ENCODE measurements at regions not wholly inside any gene's neighbourhood (a gene's known extent, or its start where the extent isn't known, plus 50 kb on each side); places are given as distances from the start of the nearest gene placed in this dataset.

DNA sequence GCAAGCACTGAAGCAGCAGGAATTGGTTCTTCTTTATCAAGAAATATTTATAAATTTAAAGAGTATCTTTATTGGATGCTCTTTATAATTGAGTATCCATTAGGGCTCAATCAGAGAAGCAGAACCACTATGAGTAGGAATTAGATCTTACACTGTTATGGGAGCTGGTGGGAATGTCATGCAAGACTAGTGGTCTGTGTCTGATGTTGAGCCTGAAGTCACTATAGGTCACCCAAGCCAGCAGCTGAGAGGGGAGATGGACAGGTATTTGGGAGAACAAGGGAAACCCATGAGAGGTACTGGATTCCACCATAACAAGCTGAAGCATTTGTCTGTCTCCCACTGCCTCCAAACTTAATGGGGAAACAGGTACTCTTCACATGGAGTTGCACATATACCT, 283.7 kb upstream of the BOD1L1 start:
- H3K9me3 ChIP-seq: no peaks in the 10 kb centered on the region
- no peaks in the 10 kb centered on the region for H3K27me3 ChIP-seq (ENCODE audit: insufficient read depth)
- H3K36me3 ChIP-seq (replicated peaks in 1 of 2; ENCODE audit: control insufficient read depth in 1 of 2, insufficient read depth in 2 of 2, low read length in 1 of 2): no peaks in the 10 kb centered on the region
- H3K27ac ChIP-seq (ENCODE audit: low read depth in 2 of 2, low read length in 1 of 2): no peak overlapping the region
- no peak overlapping the region for H3K9ac ChIP-seq
- H3K9me2 ChIP-seq: no peaks in the 10 kb centered on the region
- H4K20me1 ChIP-seq (ENCODE audit: insufficient read depth): no peaks in the 10 kb centered on the region
- H3K79me2 ChIP-seq (ENCODE audit: insufficient read depth): no peaks in the 10 kb centered on the region
- DNase-seq: no peak
- peaks cover 17% of the 10 kb centered on the region for H3F3A ChIP-seq (replicated peaks; ENCODE audit: insufficient read depth)
- H3K4me1 ChIP-seq (ENCODE audit: control insufficient read depth in 1 of 2, insufficient read depth in 2 of 2, low read depth in 1 of 2, low read length in 1 of 2): 0 out of 4 replicates have a peak, but pooled peaks cover 0 to 7% of the 10 kb centered on the region in 2 experiments
- no peak overlapping the region for H3K4me3 ChIP-seq (ENCODE audit: low read depth in 2 of 2, low read length in 1 of 2)
- POLR2A ChIA-PET: no interaction called here
- TF ChIP-seq, protein P1, sequence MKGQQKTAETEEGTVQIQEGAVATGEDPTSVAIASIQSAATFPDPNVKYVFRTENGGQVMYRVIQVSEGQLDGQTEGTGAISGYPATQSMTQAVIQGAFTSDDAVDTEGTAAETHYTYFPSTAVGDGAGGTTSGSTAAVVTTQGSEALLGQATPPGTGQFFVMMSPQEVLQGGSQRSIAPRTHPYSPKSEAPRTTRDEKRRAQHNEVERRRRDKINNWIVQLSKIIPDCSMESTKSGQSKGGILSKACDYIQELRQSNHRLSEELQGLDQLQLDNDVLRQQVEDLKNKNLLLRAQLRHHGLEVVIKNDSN (IDR thresholded peaks at IDR 0.05; ENCODE audit: borderline replicate concordance, low read depth): no peak
- TF ChIP-seq SMC3 (IDR thresholded peaks at IDR 0.05; ENCODE audit: low read depth, low read length) (no peak), MEF2A (IDR thresholded peaks at IDR 0.05; ENCODE audit: borderline replicate concordance, low read depth) (no peak), FOXM1 (IDR thresholded peaks at IDR 0.05; ENCODE audit: low read depth) (no peak)
- TF ChIP-seq, protein P2, sequence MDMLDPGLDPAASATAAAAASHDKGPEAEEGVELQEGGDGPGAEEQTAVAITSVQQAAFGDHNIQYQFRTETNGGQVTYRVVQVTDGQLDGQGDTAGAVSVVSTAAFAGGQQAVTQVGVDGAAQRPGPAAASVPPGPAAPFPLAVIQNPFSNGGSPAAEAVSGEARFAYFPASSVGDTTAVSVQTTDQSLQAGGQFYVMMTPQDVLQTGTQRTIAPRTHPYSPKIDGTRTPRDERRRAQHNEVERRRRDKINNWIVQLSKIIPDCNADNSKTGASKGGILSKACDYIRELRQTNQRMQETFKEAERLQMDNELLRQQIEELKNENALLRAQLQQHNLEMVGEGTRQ (IDR thresholded peaks at IDR 0.05; ENCODE audit: borderline replicate concordance, low read depth, low read length): no peak
- H2AFZ ChIP-seq (ENCODE audit: low read depth): no peak overlapping the region
- no peak overlapping the region for H3K4me2 ChIP-seq
- CTCF ChIA-PET: no interaction called here

DNA sequence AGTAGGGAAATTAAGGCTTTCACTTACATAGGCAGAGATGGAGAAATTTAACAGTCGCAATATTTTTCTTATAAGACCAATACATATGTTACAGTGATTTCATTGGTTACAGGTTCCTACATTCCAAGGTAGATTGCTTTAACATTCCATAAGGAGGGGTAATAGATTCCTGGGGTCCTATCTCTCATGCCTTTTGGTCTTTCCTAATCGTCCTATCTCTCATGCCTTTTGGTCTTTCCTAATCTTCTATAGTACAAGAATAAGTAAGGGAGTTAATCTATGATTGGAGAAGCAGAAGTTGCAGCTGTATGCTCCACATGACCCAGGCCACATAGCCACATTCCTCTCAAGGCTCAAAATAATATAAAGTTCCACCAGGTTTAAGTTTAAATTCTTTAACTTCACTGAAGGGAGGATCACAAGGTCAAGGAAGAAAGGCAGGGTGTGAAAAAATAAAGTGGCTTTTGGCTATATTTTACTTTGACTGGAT, 285.0 kb upstream of the BOD1L1 start:
- H3K4me3 ChIP-seq (ENCODE audit: low read depth in 2 of 2, low read length in 1 of 2): no peak overlapping the region
- H3K9me3 ChIP-seq: no peaks in the 10 kb centered on the region
- ChIA-PET CTCF (no interaction called here), POLR2A (no interaction called here)
- DNase-seq: no peak
- H3K4me2 ChIP-seq: no peak overlapping the region
- H3K4me1 ChIP-seq (ENCODE audit: control insufficient read depth in 1 of 2, insufficient read depth in 2 of 2, low read depth in 1 of 2, low read length in 1 of 2): 0 out of 4 replicates have a peak, but pooled peaks cover 0 to under 1% of the 10 kb centered on the region in 2 experiments
- no peaks in the 10 kb centered on the region for H3K9me2 ChIP-seq
- peaks cover 11% of the 10 kb centered on the region for H3F3A ChIP-seq (replicated peaks; ENCODE audit: insufficient read depth)
- no peak overlapping the region for H2AFZ ChIP-seq (ENCODE audit: low read depth)
- no peak overlapping the region for H3K9ac ChIP-seq
- no peak overlapping the region for H3K27ac ChIP-seq (ENCODE audit: low read depth in 2 of 2, low read length in 1 of 2)
- no peak for TF ChIP-seq RFX5 (IDR thresholded peaks at IDR 0.05; ENCODE audit: low read length)
- no peak for TF ChIP-seq NFIC (IDR thresholded peaks at IDR 0.05; ENCODE audit: borderline replicate concordance)
- TF ChIP-seq FOSL2 (IDR thresholded peaks at IDR 0.05; ENCODE audit: borderline replicate concordance, low read depth): no peak
- TF ChIP-seq POLR2AphosphoS5 (IDR thresholded peaks at IDR 0.05; ENCODE audit: low read depth, low read length): no peak
- TF ChIP-seq, protein P2 (IDR thresholded peaks at IDR 0.05; ENCODE audit: borderline replicate concordance, low read depth, low read length): no peak
- no peak for TF ChIP-seq RAD21 (IDR thresholded peaks at IDR 0.05; ENCODE audit: low read length)
- TF ChIP-seq, protein P3, sequence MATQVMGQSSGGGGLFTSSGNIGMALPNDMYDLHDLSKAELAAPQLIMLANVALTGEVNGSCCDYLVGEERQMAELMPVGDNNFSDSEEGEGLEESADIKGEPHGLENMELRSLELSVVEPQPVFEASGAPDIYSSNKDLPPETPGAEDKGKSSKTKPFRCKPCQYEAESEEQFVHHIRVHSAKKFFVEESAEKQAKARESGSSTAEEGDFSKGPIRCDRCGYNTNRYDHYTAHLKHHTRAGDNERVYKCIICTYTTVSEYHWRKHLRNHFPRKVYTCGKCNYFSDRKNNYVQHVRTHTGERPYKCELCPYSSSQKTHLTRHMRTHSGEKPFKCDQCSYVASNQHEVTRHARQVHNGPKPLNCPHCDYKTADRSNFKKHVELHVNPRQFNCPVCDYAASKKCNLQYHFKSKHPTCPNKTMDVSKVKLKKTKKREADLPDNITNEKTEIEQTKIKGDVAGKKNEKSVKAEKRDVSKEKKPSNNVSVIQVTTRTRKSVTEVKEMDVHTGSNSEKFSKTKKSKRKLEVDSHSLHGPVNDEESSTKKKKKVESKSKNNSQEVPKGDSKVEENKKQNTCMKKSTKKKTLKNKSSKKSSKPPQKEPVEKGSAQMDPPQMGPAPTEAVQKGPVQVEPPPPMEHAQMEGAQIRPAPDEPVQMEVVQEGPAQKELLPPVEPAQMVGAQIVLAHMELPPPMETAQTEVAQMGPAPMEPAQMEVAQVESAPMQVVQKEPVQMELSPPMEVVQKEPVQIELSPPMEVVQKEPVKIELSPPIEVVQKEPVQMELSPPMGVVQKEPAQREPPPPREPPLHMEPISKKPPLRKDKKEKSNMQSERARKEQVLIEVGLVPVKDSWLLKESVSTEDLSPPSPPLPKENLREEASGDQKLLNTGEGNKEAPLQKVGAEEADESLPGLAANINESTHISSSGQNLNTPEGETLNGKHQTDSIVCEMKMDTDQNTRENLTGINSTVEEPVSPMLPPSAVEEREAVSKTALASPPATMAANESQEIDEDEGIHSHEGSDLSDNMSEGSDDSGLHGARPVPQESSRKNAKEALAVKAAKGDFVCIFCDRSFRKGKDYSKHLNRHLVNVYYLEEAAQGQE (IDR thresholded peaks at IDR 0.05; ENCODE audit: low read depth, low read length): no peak
- TF ChIP-seq EP300 (IDR thresholded peaks at IDR 0.05; ENCODE audit: borderline replicate concordance in 1 of 2, low read depth in 1 of 2, low read length in 1 of 2): no peak
- TF ChIP-seq, protein P4, sequence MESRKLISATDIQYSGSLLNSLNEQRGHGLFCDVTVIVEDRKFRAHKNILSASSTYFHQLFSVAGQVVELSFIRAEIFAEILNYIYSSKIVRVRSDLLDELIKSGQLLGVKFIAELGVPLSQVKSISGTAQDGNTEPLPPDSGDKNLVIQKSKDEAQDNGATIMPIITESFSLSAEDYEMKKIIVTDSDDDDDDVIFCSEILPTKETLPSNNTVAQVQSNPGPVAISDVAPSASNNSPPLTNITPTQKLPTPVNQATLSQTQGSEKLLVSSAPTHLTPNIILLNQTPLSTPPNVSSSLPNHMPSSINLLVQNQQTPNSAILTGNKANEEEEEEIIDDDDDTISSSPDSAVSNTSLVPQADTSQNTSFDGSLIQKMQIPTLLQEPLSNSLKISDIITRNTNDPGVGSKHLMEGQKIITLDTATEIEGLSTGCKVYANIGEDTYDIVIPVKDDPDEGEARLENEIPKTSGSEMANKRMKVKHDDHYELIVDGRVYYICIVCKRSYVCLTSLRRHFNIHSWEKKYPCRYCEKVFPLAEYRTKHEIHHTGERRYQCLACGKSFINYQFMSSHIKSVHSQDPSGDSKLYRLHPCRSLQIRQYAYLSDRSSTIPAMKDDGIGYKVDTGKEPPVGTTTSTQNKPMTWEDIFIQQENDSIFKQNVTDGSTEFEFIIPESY (IDR thresholded peaks at IDR 0.05; ENCODE audit: borderline replicate concordance, low read depth): no peak
- TF ChIP-seq GABPA (IDR thresholded peaks at IDR 0.05; ENCODE audit: low read depth): no peak
- H3K79me2 ChIP-seq (ENCODE audit: insufficient read depth): no peaks in the 10 kb centered on the region
- WGBS (ENCODE audit: low lambda C conversion rate): 70% methylated on average over 2 of the region's 2 CpGs
- H3K36me3 ChIP-seq (replicated peaks in 1 of 2; ENCODE audit: control insufficient read depth in 1 of 2, insufficient read depth in 2 of 2, low read length in 1 of 2): no peaks in the 10 kb centered on the region
- H3K27me3 ChIP-seq (ENCODE audit: insufficient read depth): no peaks in the 10 kb centered on the region
- no peaks in the 10 kb centered on the region for H4K20me1 ChIP-seq (ENCODE audit: insufficient read depth)

Data from SK-N-SH (cell line).